HG02610 (cell line): ENCODE measurements at regions not wholly inside any gene's neighbourhood (a gene's known extent, or its start where the extent isn't known, plus 50 kb on each side); places are given as distances from the start of the nearest gene placed in this dataset.

Source experiments
- ATAC-seq: cut with Tn5 transposase; IDR thresholded peaks from one replicate; pipeline ENCODE4 v1.9.1; 2021; ENCODE audit warnings: mild to moderate bottlenecking, moderate library complexity; ENCODE audit not compliant: unreplicated experiment

DNA sequence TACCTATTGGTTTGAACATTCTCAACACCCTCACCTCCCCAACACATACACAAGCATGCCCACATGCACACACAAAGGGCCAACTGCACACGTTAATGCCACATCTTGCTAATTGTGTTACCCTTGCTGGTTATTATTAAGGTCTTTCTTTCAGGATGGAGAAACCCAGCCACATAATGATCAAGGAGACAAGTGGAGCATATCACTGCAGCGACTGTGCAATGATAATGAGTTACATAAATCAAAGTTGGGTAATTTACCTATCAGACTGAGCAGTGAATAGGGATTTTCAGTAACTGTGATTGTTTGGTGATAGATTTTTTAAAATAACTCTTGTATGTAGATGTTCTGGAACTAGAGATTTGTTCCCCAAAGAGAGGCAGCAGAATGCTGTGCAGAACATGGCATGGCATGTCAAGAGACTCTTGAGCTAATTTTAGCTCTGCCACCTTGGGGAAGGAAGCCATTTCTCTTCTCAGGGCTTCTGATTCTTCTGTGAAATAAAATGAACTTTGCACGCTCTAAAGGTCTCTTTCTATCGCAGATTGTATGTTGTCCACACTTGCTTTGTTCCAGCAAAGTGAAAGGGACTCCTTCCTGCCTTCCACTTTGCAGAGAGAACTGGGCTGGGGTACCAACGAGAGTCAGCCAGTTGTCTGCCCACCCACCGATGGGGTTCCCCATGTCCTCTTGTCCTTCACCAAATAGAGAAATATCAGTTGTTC, 126.0 kb upstream of the CAMK1G start:
- ATAC-seq, result no peak

DNA sequence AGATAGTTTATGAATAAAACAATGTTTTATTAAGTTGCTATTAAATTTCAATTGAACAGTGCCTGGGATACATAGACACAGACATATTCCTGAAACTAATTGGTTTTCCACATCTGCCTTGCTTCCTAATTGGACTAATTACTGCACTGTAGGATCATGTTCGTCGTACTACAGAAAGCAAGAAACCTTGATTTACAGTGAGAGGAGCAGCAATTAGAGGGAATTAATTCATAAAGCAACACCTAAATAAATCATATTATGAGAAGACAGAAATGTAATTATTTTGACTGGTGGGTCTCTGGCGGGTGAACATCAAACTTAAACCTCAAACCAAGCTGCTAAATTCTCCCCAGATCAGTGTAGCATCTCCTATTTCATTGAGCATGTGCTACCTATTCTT, 124.6 kb upstream of the CAMK1G start:
- ATAC-seq, result no peak

DNA sequence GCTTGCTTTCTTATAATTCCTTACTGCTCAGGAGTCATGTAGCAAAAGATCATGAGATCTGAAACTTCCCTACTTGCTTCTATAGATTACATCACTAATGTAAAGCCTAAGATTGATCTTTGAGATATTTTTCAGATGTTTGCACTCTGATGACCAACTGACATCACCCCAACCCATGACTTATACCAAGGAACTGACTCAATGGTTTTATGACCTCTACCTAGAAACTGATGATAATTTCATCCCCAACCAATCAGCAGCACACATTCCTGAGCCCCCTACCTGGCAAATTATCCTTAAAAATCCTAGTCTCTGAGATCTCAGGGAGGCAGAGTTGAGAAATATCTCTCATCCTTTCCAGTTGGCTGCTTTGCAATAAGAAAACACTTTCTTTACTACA, 122.3 kb upstream of the CAMK1G start:
- no peak for ATAC-seq

DNA sequence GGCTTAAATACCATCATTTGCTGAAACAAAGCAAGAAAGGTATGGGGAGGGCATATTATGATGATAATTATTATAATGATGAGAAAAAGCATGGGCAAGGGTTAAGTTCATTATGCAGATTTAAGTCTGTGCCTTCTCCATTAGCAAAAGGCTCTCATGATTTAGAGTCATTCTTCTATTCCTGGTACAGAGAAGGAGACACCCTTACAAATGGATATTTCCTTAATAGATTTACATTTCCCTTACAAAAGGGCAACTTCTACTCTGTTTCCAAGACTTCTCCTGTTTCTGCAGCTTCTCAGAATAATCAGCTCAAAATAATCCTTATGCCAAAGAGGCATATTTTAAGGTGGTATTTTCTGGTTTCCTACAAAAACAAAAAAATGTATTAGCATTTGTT, 121.1 kb upstream of the CAMK1G start:
- no peak for ATAC-seq

DNA sequence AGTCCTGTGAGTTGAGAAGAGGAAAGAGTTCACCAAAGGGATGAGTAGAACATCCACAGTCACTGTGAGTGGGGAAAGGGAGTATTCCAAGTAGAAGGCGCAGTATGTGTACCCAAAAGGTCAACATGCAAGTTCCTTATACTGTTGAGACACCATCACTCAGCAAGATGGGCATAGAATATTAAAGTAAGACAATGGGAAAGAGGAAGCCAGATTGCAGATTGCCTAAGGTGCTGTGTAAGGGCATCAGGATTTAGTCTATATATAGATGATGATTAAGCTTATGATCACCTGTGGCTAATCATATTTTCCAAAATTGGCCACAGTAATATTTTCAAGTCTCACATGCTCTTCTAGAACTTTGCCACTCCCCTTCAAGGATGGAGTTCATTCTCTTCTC, 120.1 kb upstream of the CAMK1G start:
- no peak for ATAC-seq

DNA sequence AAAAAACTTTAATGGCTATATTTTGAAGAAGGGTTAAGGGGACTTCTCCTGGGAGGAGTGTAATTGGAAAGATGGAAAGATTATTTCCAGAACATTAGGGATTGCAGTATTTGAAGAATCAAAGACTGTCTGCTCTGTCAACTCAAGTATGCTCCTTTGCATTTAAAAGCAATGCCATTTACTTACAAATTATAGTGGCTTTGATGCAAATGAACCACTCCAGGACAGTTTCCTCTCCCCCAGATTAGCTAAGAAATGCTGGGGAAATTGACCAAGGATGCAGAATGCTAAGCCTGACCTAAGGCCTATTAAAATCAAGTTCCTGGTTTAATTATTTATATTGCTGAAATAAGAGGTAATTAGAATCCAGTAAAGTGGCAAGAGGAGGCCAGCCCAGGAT, 110.5 kb upstream of the CAMK1G start:
- ATAC-seq, result no peak

DNA sequence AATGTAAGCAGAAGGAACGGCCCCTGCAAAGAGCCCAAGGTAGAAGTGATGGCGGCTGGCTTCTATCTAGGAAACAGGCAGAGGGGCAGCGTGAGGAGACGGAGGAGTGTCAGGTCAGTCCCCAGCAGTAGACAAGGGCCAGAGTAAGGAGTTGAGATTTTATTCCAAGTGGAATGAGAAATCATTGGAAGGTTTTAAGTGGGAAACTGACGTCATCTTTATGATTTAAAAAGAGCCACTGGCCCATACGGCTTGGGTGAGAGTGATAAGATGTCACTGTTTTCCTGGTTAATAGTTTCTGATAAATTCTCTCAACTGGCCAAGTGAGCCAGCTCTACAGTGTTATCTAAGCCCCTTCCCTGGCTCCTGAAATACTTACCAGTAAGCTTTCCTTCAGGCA, 103.2 kb upstream of the CAMK1G start:
- ATAC-seq, result no peak

DNA sequence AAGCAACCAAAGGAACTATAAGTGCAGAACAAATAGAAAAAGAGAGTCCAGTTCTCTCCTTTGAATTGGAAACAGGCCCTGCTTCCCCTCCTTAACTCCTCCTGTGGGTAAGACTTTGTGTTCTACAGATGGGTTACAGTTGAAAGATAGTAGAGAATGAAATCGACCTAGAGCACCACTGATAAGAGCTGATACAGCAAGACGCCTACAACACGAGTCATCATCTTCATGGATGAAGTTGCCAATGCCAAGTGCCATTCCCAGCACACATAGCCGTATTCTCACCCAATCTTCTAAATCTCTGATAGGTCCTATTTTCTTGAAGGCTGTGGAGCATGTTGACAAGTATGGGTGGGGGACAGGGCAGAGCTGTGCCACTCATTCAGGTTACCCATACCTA, 99.8 kb upstream of the CAMK1G start:
- ATAC-seq, result no peak

DNA sequence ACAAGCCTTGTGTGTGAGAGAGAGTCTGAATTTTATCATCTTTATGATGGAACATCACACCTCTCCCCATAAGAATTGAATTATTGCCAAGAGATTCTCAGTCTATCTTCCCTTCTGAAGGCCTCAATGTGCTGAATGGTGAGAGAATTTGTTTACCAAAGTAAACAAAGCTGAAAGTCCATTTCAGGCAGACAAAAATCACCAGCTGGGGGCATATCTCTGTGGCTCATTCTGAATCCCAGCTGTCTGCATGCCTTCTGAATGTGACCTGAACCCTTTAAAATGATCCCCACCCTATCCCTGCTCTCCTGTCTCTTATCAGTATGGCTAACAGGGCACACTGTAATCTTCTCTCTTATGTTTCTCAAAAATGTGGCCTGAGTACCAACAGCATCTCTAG, 99.1 kb upstream of the CAMK1G start:
- no peak for ATAC-seq

DNA sequence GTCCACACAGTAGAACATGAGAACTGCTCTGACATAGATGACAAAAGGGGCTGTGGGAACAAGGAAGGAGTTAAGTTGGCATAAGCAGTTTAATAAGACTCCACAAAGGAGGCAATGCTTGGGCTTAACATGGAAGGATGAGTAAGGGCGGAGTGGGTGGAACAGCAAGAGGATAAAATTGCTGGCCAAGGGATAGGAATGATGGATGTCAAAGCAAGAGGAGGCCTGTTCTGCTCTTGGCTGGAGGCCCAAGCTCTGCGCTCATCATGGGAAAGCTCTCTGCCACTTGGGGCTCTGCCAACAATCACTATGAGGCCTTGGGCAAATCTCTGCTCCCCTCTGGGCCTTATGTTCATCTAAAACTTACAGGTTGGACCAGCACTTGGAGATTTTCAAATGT, 98.3 kb upstream of the CAMK1G start:
- no peak for ATAC-seq

DNA sequence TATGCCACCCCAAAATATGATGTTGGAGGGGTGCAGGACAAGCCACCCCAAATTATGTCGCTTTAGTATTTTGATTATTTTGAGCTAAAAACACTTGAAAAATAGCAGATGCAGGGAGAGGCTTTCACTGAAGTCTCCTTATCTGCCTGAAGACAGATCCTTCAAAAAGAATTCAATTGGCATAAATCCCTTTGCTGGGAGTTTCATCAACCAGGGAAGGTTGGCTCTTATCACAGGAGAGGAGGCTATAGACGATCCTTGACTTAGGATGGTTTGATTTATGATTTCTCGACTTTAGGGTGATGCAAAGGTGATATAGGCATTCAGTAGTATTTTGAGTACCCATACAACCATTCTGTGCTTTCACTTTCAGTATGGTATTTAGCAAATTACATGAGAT, 97.8 kb upstream of the CAMK1G start:
- ATAC-seq, result no peak

DNA sequence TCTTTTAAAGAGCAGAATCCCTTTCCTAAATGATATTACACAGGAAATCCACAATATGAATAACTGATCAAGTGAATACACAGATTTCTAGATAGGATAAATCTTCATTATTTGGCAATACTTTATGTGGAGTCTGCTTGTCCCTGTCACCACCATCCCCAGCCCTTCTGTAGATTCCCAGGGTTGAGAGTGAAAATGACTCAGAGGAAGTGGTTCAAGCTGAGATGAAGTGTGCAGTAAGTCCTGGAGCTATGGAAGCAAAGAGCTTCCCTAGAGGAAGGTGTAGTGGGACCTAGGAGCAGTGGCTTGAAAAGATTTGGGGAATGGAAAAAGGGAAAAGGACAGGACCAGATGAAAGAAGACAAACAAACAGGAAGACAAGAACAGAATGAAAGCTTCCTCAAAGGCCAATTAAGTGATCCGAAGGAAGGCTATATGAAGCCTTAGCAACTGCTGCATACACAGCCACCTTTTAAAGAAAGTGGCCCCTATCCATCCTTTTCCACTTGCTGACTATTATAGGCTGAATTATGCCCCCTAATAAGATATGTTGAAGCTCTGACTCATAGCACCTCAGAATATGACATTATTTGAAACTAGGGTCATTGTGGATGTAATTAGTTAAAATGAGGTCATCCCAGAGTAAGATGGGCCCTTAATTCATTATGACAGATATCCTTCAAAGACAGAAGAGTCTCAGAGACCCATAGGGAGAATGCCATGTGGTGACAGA, 96.5 kb upstream of the CAMK1G start:
- no peak for ATAC-seq

DNA sequence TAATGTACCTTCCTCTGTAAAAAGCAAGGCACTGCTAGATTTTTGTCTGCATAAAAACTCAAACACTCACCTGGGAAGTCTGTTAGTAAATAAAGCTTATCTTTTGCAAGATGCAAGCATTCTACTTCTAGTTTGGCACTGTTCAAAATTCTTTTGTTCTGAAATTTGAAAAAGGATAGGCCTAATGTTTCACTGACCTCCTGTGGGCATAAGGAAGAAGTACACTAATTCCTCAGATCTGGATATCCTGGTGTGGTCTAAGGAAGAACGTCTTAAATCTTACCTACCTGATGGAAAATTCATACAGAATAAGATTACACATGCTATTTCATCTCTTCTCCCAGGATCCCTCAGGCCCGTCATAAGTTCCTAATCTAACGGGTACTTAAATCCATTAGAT, 93.5 kb upstream of the CAMK1G start:
- ATAC-seq, result no peak

DNA sequence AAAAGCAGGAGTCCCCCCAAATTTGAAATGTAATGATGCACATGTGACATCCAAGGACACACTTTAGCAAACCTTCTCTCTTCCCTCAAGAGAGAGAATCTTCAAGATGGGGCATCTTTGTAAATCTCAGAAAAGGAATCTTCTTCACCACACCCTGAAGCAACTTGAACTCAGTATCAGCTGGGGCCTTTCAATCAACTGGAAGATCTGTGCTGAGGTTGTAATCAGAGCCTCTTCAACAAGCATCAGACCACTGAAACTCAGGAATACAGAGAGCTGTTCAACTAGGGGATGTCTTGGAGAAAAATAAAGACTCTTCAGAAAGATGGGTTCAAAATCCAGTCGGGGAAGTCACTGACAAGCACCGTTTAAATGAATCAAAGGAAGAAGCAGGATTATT, 92.5 kb upstream of the CAMK1G start:
- no peak for ATAC-seq

DNA sequence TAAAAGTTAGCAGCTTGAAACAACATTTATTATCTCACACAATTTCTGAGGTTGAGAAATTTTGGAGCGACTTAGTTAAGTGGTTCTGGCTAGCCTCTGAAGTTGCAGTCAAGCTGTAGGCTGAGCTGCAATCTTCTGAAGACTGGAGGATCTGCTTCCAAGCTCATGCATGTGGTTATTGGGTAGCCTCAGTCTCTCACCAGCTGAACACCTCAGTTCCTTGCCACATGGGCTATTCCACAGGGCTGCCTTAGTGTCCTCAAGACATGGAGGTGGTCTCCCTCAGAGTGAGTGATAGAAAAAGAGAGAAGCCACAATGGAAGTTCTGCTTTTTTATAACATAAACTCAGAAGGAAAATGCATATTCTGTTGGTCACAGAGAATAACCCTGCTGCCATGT, 92.0 kb upstream of the CAMK1G start:
- ATAC-seq, result no peak

DNA sequence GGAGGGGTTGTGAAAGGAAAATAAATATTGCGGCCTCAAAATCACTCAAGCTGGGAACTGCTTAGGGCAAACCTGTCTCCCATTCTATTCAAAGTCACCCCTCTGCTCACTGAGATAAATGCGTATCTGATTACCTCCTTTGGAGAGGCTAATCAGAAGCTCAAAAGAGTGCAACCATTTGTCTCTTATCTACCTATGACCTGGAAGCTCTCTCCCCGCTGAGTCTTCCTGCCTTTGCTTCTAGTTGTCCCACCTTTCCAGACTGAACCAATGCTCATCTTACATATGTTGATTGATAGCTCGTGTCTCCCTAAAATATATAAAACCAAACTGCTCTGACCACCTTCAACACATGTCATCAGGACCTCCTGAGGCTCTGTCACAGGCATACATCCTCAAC, 91.6 kb upstream of the CAMK1G start:
- no peak for ATAC-seq

DNA sequence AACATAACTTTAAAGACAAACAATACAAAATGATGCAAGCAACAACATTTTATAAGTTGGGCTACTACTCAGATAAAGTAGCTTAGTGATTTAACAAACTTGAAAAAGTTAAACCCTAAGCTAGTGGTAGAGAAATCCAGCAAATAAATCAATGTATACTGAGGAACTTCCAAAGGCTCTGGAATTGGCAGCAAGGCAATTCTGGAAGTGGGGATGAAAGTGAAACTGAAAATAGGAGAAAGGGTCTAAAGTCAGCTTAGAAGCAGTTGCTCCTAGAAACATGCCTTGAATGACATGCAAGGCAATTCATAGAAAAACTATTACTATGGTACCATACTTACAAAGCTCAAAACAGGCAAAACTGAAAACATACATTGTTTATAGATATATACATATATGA, 90.0 kb upstream of the CAMK1G start:
- ATAC-seq, result no peak

DNA sequence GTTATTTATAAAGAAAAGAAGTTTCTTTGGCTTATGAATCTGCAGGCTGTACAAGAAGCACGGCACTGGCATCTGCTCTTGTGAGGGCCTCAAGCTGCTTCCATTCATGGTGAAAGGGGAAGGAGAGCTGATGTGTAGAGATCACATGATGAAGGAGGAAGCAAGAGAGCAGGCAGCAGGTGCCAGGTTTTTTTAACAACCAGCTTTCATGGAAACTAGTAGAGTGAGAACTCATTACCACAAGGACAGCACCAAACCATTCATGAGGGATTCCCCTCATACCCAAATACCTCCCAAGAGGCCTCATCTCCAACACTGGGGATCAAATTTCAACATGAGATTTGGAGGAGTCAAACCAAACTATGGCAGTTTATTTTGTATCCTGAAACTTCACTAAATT, 85.8 kb upstream of the CAMK1G start:
- no peak for ATAC-seq

DNA sequence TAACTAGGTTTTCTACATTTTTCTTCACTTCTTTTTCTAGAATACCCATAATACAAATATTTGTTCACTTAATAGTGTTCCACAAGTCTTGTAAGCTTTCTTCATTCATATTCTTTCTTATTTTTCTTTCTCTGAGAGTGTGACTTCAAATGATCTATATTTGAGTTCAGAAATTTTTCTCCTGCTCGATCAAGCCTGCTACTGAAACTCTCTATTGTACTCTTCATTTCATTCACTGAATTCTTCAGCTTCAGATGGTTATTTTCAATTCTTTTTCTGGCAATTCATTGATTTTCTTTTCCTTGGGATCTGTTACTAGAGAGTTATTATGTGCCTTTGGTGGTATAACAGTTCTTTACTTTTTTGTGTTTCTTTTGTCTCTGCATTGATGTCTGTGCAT, 82.5 kb upstream of the CAMK1G start:
- ATAC-seq, result no peak

DNA sequence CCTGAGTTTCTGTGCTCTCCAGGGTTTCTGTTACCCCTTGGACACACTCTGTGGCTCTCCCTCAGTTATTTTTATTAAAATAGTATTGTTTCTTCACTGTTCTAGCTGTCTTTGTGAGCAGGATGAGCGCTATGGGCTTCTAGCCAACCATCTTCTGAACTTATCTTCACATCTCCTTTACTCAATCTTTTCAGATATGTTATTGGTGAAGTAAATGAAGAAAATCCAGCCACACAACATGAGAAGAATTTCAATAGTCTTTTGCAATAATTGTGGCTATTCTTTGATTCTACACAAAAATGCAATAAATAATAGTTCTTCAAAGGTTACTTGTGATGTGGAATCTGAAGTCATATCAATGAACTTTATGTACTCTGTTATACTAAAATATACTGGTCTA, 80.3 kb upstream of the CAMK1G start:
- ATAC-seq, result no peak

DNA sequence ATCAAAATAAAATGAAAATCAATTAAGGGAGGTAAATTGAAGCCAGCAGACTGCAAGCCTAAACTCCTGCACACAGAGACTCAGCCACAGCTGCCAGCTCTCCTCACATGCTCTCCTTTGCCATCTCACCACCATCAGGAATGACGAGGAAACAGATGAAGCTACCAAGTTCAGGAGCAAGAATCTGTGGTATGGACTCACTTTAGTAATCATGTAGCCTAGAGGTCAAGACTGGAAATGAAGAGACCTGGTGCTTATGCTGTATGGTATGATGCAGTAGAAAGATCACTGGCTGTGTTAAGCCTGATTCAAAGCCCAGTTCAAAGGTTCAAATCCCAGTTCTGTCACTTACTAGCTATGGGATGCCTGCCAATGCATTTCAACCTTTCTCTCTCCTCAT, 78.9 kb upstream of the CAMK1G start:
- no peak for ATAC-seq

DNA sequence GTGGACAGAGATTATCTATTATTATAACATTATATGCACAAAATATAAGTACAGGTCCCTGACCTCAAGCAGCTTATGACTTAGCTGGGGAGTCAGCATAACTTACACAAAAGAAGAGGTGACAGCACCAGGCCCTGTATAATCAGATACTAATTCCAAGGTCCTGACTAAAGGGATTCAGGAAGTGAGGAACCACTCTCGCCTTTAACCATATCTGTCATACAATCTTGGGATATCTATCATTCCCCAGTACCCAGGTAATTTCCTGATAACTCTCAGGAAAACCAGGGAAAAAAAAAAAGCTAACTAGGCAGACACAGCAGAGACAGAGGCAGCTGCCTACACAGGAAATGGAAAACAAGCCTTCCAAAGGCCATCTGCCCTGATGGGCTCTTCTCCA, 78.5 kb upstream of the CAMK1G start:
- ATAC-seq, result no peak

DNA sequence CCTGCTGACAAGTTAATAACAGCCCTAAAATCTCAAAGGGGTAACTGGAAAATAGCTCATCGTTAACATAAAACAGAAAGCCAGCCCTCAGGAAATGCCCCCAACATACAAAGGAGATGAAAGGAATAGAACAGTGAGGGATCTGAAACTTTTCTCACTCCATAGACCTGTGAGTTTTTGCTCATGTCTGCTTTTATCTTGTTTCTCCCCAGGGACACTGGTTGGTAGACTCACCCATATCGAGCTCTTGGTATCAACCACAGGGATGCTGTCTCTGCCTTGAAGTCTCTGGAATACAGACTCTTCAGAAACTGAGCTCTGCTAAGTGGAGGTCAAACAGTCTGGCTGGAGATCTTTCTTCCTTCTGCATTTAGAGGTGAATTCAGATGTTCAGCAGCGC, 77.4 kb upstream of the CAMK1G start:
- ATAC-seq, result no peak
